H9 (cell line): ENCODE measurements at regions not wholly inside any gene's neighbourhood (a gene's known extent, or its start where the extent isn't known, plus 50 kb on each side); places are given as distances from the start of the nearest gene placed in this dataset.

Experiments used
- DNase-seq: peaks from one replicate; pipeline ENCODE4 v3.0.0-alpha.2; 2017
- H2AFZ ChIP-seq: one replicate; pipeline ENCODE4 v1.6.1; 2013; ENCODE audit warnings: mild to moderate bottlenecking, low read length, control low read depth, moderate library complexity
- H2AK5ac ChIP-seq: 2 replicates; pipeline ENCODE4 v1.6.1; 2013; ENCODE audit warnings: low read length, control low read depth, mixed read lengths; ENCODE audit not compliant: insufficient read length
- H2BK120ac ChIP-seq: one replicate; pipeline ENCODE4 v1.6.1; 2013; ENCODE audit warnings: low read depth, mild to moderate bottlenecking, low read length, control low read depth, inconsistent platforms; ENCODE audit not compliant: poor library complexity, severe bottlenecking
- H2BK12ac ChIP-seq: 2 replicates; pipeline ENCODE4 v1.6.1; 2013; ENCODE audit warnings: low read length, control low read depth, mixed read lengths, low read depth; ENCODE audit not compliant: insufficient read length
- H2BK15ac ChIP-seq: 2 replicates; pipeline ENCODE4 v1.6.1; 2013; ENCODE audit warnings: low read depth, low read length, control low read depth
- H2BK20ac ChIP-seq: one replicate; pipeline ENCODE4 v1.6.1; 2013; ENCODE audit warnings: low read depth, mild to moderate bottlenecking, low read length, control low read depth, inconsistent platforms; ENCODE audit not compliant: poor library complexity, severe bottlenecking
- H2BK5ac ChIP-seq: 2 replicates; pipeline ENCODE4 v1.6.1; 2013; ENCODE audit warnings: low read length, control low read depth, mixed read lengths; ENCODE audit not compliant: insufficient read length
- H3K14ac ChIP-seq: 2 replicates; pipeline ENCODE4 v1.6.1; 2013; ENCODE audit warnings: low read length, control low read depth; ENCODE audit not compliant: insufficient read depth
- H3K18ac ChIP-seq: 2 replicates; pipeline ENCODE4 v1.6.1; 2013; ENCODE audit warnings: low read depth, mild to moderate bottlenecking, mixed read lengths, low read length, control low read depth; ENCODE audit not compliant: insufficient read length
- H3K23ac ChIP-seq: 2 replicates; pipeline ENCODE4 v1.6.1; 2013; ENCODE audit warnings: low read length, control low read depth, mixed read lengths, low read depth; ENCODE audit not compliant: insufficient read length
- H3K23me2 ChIP-seq: 2 replicates; pipeline ENCODE4 v1.6.1; 2013; ENCODE audit warnings: low read depth, mild to moderate bottlenecking, mixed read lengths, low read length, control low read depth; ENCODE audit not compliant: insufficient read length, poor library complexity, severe bottlenecking
- H3K27ac ChIP-seq: 2 replicates; pipeline ENCODE4 v1.5.1; 2013; ENCODE audit warnings: low read length, control low read depth, mixed read lengths, low read depth; ENCODE audit not compliant: insufficient read length
- H3K27me3 ChIP-seq: 2 replicates; pipeline ENCODE4 v1.6.1; 2013; ENCODE audit warnings: low read length, control low read depth, inconsistent platforms; ENCODE audit not compliant: insufficient read depth
- H3K4ac ChIP-seq: 2 replicates; pipeline ENCODE4 v1.6.1; 2013; ENCODE audit warnings: low read depth, mild to moderate bottlenecking, control low read depth, inconsistent platforms, low read length, moderate library complexity
- H3K4me1 ChIP-seq: 2 replicates; pipeline ENCODE4 v1.6.1; 2013; ENCODE audit warnings: low read length, control low read depth, inconsistent platforms; ENCODE audit not compliant: insufficient read depth
- H3K4me2 ChIP-seq: 2 replicates; pipeline ENCODE4 v1.6.1; 2013; ENCODE audit warnings: low read length, control low read depth, mixed read lengths; ENCODE audit not compliant: insufficient read length, insufficient read depth
- H3K56ac ChIP-seq: 2 replicates; pipeline ENCODE4 v1.6.1; 2013; ENCODE audit warnings: low read depth, mild to moderate bottlenecking, mixed read lengths, low read length, control low read depth; ENCODE audit not compliant: insufficient read length
- H3K79me1 ChIP-seq: 2 replicates; pipeline ENCODE4 v1.6.1; 2013; ENCODE audit warnings: low read depth, mild to moderate bottlenecking, moderate library complexity, low read length, control low read depth, inconsistent platforms; ENCODE audit not compliant: insufficient read depth, poor library complexity, severe bottlenecking
- H3K79me2 ChIP-seq: 2 replicates; pipeline ENCODE4 v1.6.1; 2013; ENCODE audit warnings: low read length, control low read depth, inconsistent platforms; ENCODE audit not compliant: insufficient read depth
- H3K9ac ChIP-seq: 2 replicates; pipeline ENCODE4 v1.6.1; 2013; ENCODE audit warnings: low read length, control low read depth, mixed read lengths; ENCODE audit not compliant: insufficient read length; ENCODE audit errors: extremely low read depth
- H3K9me3 ChIP-seq: one replicate; pipeline ENCODE4 v1.6.1; 2013; ENCODE audit warnings: low read depth, low read length, inconsistent platforms; ENCODE audit not compliant: control insufficient read depth
- H3T11ph ChIP-seq: one replicate; pipeline ENCODE4 v1.6.1; 2013; ENCODE audit warnings: mild to moderate bottlenecking, low read length, control low read depth, inconsistent platforms
- H4K20me1 ChIP-seq: one replicate; pipeline ENCODE4 v1.6.1; 2013; ENCODE audit not compliant: control insufficient read depth, insufficient read length, insufficient read depth
- H4K5ac ChIP-seq: 2 replicates; pipeline ENCODE4 v1.6.1; 2013; ENCODE audit warnings: low read depth, mild to moderate bottlenecking, mixed read lengths, low read length, control low read depth; ENCODE audit not compliant: insufficient read length
- H4K8ac ChIP-seq: replicated peaks from 2 replicates; pipeline ENCODE4 v1.6.1; 2013; ENCODE audit warnings: low read length, control low read depth, mixed read lengths, low read depth; ENCODE audit not compliant: insufficient read length
- H4K91ac ChIP-seq: 2 replicates; pipeline ENCODE4 v1.6.1; 2013; ENCODE audit warnings: low read depth, mild to moderate bottlenecking, moderate library complexity, mixed read lengths, low read length, control low read depth; ENCODE audit not compliant: insufficient read length
- H3K27ac Mint-ChIP-seq, 3 experiments: 2 replicates in 2 of 3; 3 replicates in 1 of 3; pipeline ENCODE4 v1.8.0; 2020 to 2021; ENCODE audit warnings: mixed read lengths in 3 of 3, mild to moderate bottlenecking in 1 of 3, moderate library complexity in 1 of 3
- H3K27me3 Mint-ChIP-seq: 2 replicates; pipeline ENCODE4 v1.8.0; 2021; ENCODE audit warnings: low read depth, mild to moderate bottlenecking, moderate library complexity, mixed read lengths
- H3K36me3 Mint-ChIP-seq, 3 experiments: 2 replicates in 2 of 3; 3 replicates in 1 of 3; pipeline ENCODE4 v1.8.0; 2020 to 2021; ENCODE audit warnings: low read depth in 3 of 3, mixed read lengths in 3 of 3; ENCODE audit not compliant: insufficient read depth in 1 of 3
- H3K4me1 Mint-ChIP-seq, 2 experiments: 2 replicates each; pipeline ENCODE4 v1.8.0; 2020; ENCODE audit warnings: mixed read lengths in 2 of 2
- H3K4me3 Mint-ChIP-seq, 2 experiments: 2 replicates in 1 of 2; 3 replicates in 1 of 2; pipeline ENCODE4 v1.8.0; 2020 to 2021; ENCODE audit warnings: mild to moderate bottlenecking in 2 of 2, mixed read lengths in 2 of 2, moderate library complexity in 1 of 2
- H3K9me3 Mint-ChIP-seq, 2 experiments: 2 replicates in 1 of 2; 3 replicates in 1 of 2; pipeline ENCODE4 v1.8.0; 2020; ENCODE audit warnings: mild to moderate bottlenecking in 2 of 2, mixed read lengths in 2 of 2, moderate library complexity in 1 of 2
- CTCF ChIP-seq: fragments of 200-600 bp; sonication (generic); conservative IDR thresholded peaks from 3 replicates; pipeline ENCODE4 v1.8.0; 2021; ENCODE audit warnings: antibody characterized with exemption, mild to moderate bottlenecking

- H3K9ac ChIP-seq, result no peak overlapping the region
- peak overlapping the region in 2 of 3 experiments; percentile 21 to 43; a peak in 1 of 7 replicates for H3K27ac Mint-ChIP-seq
These were observed 104.2 kb upstream of the ELL2 start for GRCh38 chr5:96065685-96066385.

More at GRCh38 chr5:96065685-96066385, 104.2 kb upstream of the ELL2 start:
- H3K14ac ChIP-seq, result no peak overlapping the region
- no peak overlapping the region for H2BK5ac ChIP-seq
- H2AFZ ChIP-seq, result no peak overlapping the region
- no peaks in the 10 kb centered on the region for H3K79me2 ChIP-seq
- no peak overlapping the region for H3K56ac ChIP-seq
- H3K79me1 ChIP-seq, result no peaks in the 10 kb centered on the region
- H4K8ac ChIP-seq, result no peak overlapping the region
- H3K23me2 ChIP-seq, result no peaks in the 10 kb centered on the region
- no peaks in the 10 kb centered on the region for H3K27me3 ChIP-seq
- no peak overlapping the region for H3K4me3 Mint-ChIP-seq
- H3K9me3 Mint-ChIP-seq, result no peaks in the 10 kb centered on the region; a peak in 1 of 5 replicates
- no peak overlapping the region for H4K5ac ChIP-seq
- H3K18ac ChIP-seq, result no peak overlapping the region
- H2AK5ac ChIP-seq, result no peak overlapping the region
- no peak overlapping the region for H2BK12ac ChIP-seq
- peaks cover 19% of the 10 kb centered on the region in 2 experiments for H3K4me1 Mint-ChIP-seq
- H3K27me3 Mint-ChIP-seq, result no peaks in the 10 kb centered on the region
- no peak for DNase-seq
- no peak overlapping the region for H3K23ac ChIP-seq
- H3K4me2 ChIP-seq, result no peak overlapping the region
- no peak overlapping the region for H2BK20ac ChIP-seq
- no peak overlapping the region for H2BK120ac ChIP-seq
- TF ChIP-seq CTCF, result no peak
- H3T11ph ChIP-seq, result no peak overlapping the region
- H3K36me3 Mint-ChIP-seq, result no peaks in the 10 kb centered on the region; a peak in 1 of 7 replicates
- H3K27ac ChIP-seq, result no peak overlapping the region
- no peaks in the 10 kb centered on the region for H3K4me1 ChIP-seq
- no peak overlapping the region for H2BK15ac ChIP-seq
- no peak overlapping the region for H4K91ac ChIP-seq
- no peaks in the 10 kb centered on the region for H4K20me1 ChIP-seq
- no peak overlapping the region for H3K4ac ChIP-seq
- no peaks in the 10 kb centered on the region for H3K9me3 ChIP-seq
